Natural killer cell treated with Interleukin-12 subunit alpha and Interleukin-12 subunit beta and Interleukin-15 and Interleukin-18, amount 100 ng/mL, for 72 hours (primary cell): ENCODE measurements at regions not wholly inside any gene's neighbourhood (a gene's known extent, or its start where the extent isn't known, plus 50 kb on each side); places are given as distances from the start of the nearest gene placed in this dataset.
"Not testable (repeated sequence)": the region's sequence is repeated elsewhere in the genome, so short reads cannot be mapped to it uniquely, and the experiment has no call there.

Experiments
- ATAC-seq, 2 donors: fragments of 150-1000 bp; cut with Tn5 transposase in 1 of 2; sonication (Bioruptor Pico), chemical (Tn5 transposase) in 1 of 2; 2 replicates each; pipeline ENCODE4 v1.10.0; 2021
- DNase-seq: peaks from one replicate; pipeline ENCODE4 v3.0.0; 2022; ENCODE audit warnings: low spot score
- H3K27ac Mint-ChIP-seq, 2 donors: 1 replicate in 1 of 2; 2 replicates in 1 of 2; pipeline ENCODE4 v1.8.0; 2022; ENCODE audit warnings: mixed read lengths in 2 of 2, mild to moderate bottlenecking in 1 of 2, moderate library complexity in 1 of 2
- H3K27me3 Mint-ChIP-seq, 2 donors: 1 replicate in 1 of 2; 2 replicates in 1 of 2; pipeline ENCODE4 v1.8.0; 2022; ENCODE audit warnings: mixed read lengths in 2 of 2
- H3K36me3 Mint-ChIP-seq: one replicate; pipeline ENCODE4 v1.8.0; 2022; ENCODE audit warnings: mixed read lengths
- H3K4me1 Mint-ChIP-seq, 2 donors: 1 replicate in 1 of 2; 2 replicates in 1 of 2; pipeline ENCODE4 v1.8.0; 2022; ENCODE audit warnings: low read depth in 2 of 2, mixed read lengths in 2 of 2, mild to moderate bottlenecking in 1 of 2
- H3K4me3 Mint-ChIP-seq: one replicate; pipeline ENCODE4 v1.8.0; 2022; ENCODE audit warnings: mixed read lengths
- H3K9me3 Mint-ChIP-seq: 2 replicates; pipeline ENCODE4 v1.8.0; 2022; ENCODE audit warnings: mixed read lengths

GRCh38 chr4:123599061-123599919, 202.7 kb downstream of the SPRY1 start:
- Mint-ChIP-seq H3K36me3 (peaks cover 19% of the 10 kb centered on the region), H3K9me3 (peaks cover 3% of the 10 kb centered on the region), H3K27me3 (no peaks in the 10 kb centered on the region), H3K4me1 (peaks cover 54 to 60% of the 10 kb centered on the region in 2 donors), H3K4me3 (peak overlapping the region; percentile 79), H3K27ac (peak overlapping the region; percentile 95 to 99)
- no peak for DNase-seq
- peak; percentile 47 to 54 for ATAC-seq

- Mint-ChIP-seq H3K9me3 (peaks cover 3% of the 10 kb centered on the region), H3K27ac (peak overlapping the region; percentile 95 to 99), H3K4me3 (peak overlapping the region; percentile 79), H3K36me3 (peaks cover 21% of the 10 kb centered on the region), H3K4me1 (peaks cover 57 to 65% of the 10 kb centered on the region in 2 donors), H3K27me3 (no peaks in the 10 kb centered on the region)
- ATAC-seq, result peak; percentile 95 to 98
- peak; percentile 87 for DNase-seq
Observed at GRCh38 chr4:123599920-123600810, 203.6 kb downstream of the SPRY1 start.

- DNase-seq, result no peak
- Mint-ChIP-seq H3K9me3 (peaks cover 3% of the 10 kb centered on the region), H3K4me3 (peak overlapping the region; percentile 79), H3K27ac (peak overlapping the region; percentile 95 to 99), H3K27me3 (no peaks in the 10 kb centered on the region), H3K4me1 (peaks cover 60 to 70% of the 10 kb centered on the region in 2 donors), H3K36me3 (peaks cover 21% of the 10 kb centered on the region)
- no peak for ATAC-seq
Observed at GRCh38 chr4:123600987-123601904, 204.7 kb downstream of the SPRY1 start.

- peak in 1 of 2 donors; percentile 45 for ATAC-seq
- Mint-ChIP-seq H3K27ac (peak overlapping the region; percentile 95 to 99), H3K4me1 (peaks cover 65 to 78% of the 10 kb centered on the region in 2 donors), H3K27me3 (no peaks in the 10 kb centered on the region), H3K36me3 (peaks cover 21% of the 10 kb centered on the region), H3K9me3 (peaks cover 3% of the 10 kb centered on the region), H3K4me3 (peak overlapping the region; percentile 47)
- DNase-seq, result no peak
Observed at GRCh38 chr4:123602007-123602406, 205.4 kb downstream of the SPRY1 start.

- ATAC-seq (no peak), DNase-seq (no peak)
- no peaks in the 10 kb centered on the region for H3K27me3 Mint-ChIP-seq
- H3K4me3 Mint-ChIP-seq, result no peak overlapping the region
- peak overlapping the region; percentile 95 to 99 for H3K27ac Mint-ChIP-seq
- peaks cover 21% of the 10 kb centered on the region for H3K36me3 Mint-ChIP-seq
- peaks cover 3% of the 10 kb centered on the region for H3K9me3 Mint-ChIP-seq
- peaks cover 67 to 75% of the 10 kb centered on the region in 2 donors for H3K4me1 Mint-ChIP-seq
Observed at GRCh38 chr4:123603165-123603564, 206.6 kb downstream of the SPRY1 start.

- H3K9me3 Mint-ChIP-seq, DNase-seq, H3K27me3 Mint-ChIP-seq, ATAC-seq: not testable (repeated sequence)
- Mint-ChIP-seq H3K36me3 (peaks cover 15% of the 10 kb centered on the region), H3K4me3 (peak overlapping the region; percentile 80), H3K4me1 (peaks cover 43 to 54% of the 10 kb centered on the region in 2 donors), H3K27ac (peak overlapping the region; percentile 90 to 93)
Observed at GRCh38 chr4:123605797-123606196, 209.2 kb downstream of the SPRY1 start.

GRCh38 chr4:123606336-123606735, 209.7 kb downstream of the SPRY1 start:
- Mint-ChIP-seq H3K27me3 (no peaks in the 10 kb centered on the region), H3K4me1 (peaks cover 40 to 48% of the 10 kb centered on the region in 2 donors), H3K36me3 (peaks cover 15% of the 10 kb centered on the region), H3K4me3 (peak overlapping the region; percentile 80), H3K9me3 (peaks cover 3% of the 10 kb centered on the region), H3K27ac (peak overlapping the region; percentile 90 to 93)
- ATAC-seq (no peak), DNase-seq (no peak)

- peaks cover 38 to 46% of the 10 kb centered on the region in 2 donors for H3K4me1 Mint-ChIP-seq
- no peaks in the 10 kb centered on the region for H3K27me3 Mint-ChIP-seq
- H3K4me3 Mint-ChIP-seq, result peak overlapping the region; percentile 80
- DNase-seq (no peak), ATAC-seq (peak; percentile 88 to 90)
- peaks cover 14% of the 10 kb centered on the region for H3K36me3 Mint-ChIP-seq
- peak overlapping the region; percentile 90 to 93 for H3K27ac Mint-ChIP-seq
- H3K9me3 Mint-ChIP-seq, result peaks cover under 1% of the 10 kb centered on the region
Observed at GRCh38 chr4:123606946-123607542, 210.4 kb downstream of the SPRY1 start.

- no peaks in the 10 kb centered on the region for H3K9me3 Mint-ChIP-seq
- H3K27me3 Mint-ChIP-seq, result no peaks in the 10 kb centered on the region
- no peaks in the 10 kb centered on the region for H3K36me3 Mint-ChIP-seq
- peaks cover 24 to 30% of the 10 kb centered on the region in 2 donors for H3K4me1 Mint-ChIP-seq
- DNase-seq (no peak), ATAC-seq (no peak)
- no peak overlapping the region for H3K4me3 Mint-ChIP-seq
- H3K27ac Mint-ChIP-seq, result no peak overlapping the region
Observed at GRCh38 chr4:123609829-123610228, 213.2 kb downstream of the SPRY1 start.

GRCh38 chr4:123613586-123614344, 217.2 kb downstream of the SPRY1 start:
- DNase-seq, result no peak
- ATAC-seq, result no peak
- Mint-ChIP-seq H3K4me1 (peaks cover 19 to 30% of the 10 kb centered on the region in 2 donors), H3K9me3 (no peaks in the 10 kb centered on the region), H3K27me3 (no peaks in the 10 kb centered on the region), H3K4me3 (no peak overlapping the region), H3K27ac (no peak overlapping the region), H3K36me3 (no peaks in the 10 kb centered on the region)

GRCh38 chr4:123615901-123616300, 219.3 kb downstream of the SPRY1 start:
- Mint-ChIP-seq H3K27me3 (no peaks in the 10 kb centered on the region), H3K36me3 (no peaks in the 10 kb centered on the region), H3K9me3 (no peaks in the 10 kb centered on the region), H3K4me3 (no peak overlapping the region), H3K27ac (no peak overlapping the region), H3K4me1 (peaks cover 28 to 43% of the 10 kb centered on the region in 2 donors)
- no peak for ATAC-seq
- DNase-seq, result no peak

- Mint-ChIP-seq H3K36me3 (peaks cover 6% of the 10 kb centered on the region), H3K27me3 (no peaks in the 10 kb centered on the region), H3K4me3 (peak overlapping the region; percentile 58), H3K27ac (peak overlapping the region; percentile 56 to 66), H3K4me1 (peaks cover 34 to 49% of the 10 kb centered on the region in 2 donors), H3K9me3 (no peaks in the 10 kb centered on the region)
- ATAC-seq (peak; percentile 72 to 73), DNase-seq (no peak)
Observed at GRCh38 chr4:123616951-123617461, 220.4 kb downstream of the SPRY1 start.
